Upper lobe of right lung (tissue), 1 donor: ENCODE measurements at regions not wholly inside any gene's neighbourhood (a gene's known extent, or its start where the extent isn't known, plus 50 kb on each side); places are given as distances from the start of the nearest gene placed in this dataset.
"Not testable (repeated sequence)": the region's sequence is repeated elsewhere in the genome, so short reads cannot be mapped to it uniquely, and the experiment has no call there.

Experiments
- ATAC-seq: fragments of 200-7000 bp; cut with Tn5 transposase; one replicate; pipeline ENCODE4 v1.9.1; 2020; ENCODE audit warnings: mild to moderate bottlenecking, moderate library complexity
- DNase-seq: peaks from one replicate; pipeline ENCODE4 v3.0.0-alpha.2; 2020
- H3K27ac ChIP-seq: fragments of 200-600 bp; one replicate; pipeline ENCODE4 v1.8.0; 2022
- H3K27me3 ChIP-seq: fragments of 200-600 bp; one replicate; pipeline ENCODE4 v1.8.0; 2022; ENCODE audit warnings: mild to moderate bottlenecking
- H3K36me3 ChIP-seq: fragments of 200-600 bp; one replicate; pipeline ENCODE4 v1.8.0; 2022
- H3K4me1 ChIP-seq: fragments of 200-600 bp; one replicate; pipeline ENCODE4 v1.8.0; 2022
- H3K4me3 ChIP-seq: fragments of 200-600 bp; one replicate; pipeline ENCODE4 v1.8.0; 2022; ENCODE audit warnings: mild to moderate bottlenecking
- H3K9me3 ChIP-seq: fragments of 200-600 bp; one replicate; pipeline ENCODE4 v1.8.0; 2022
- intact Hi-C: fragments of 100-400 bp; cut with DNase I; formaldehyde crosslinking; loops from one replicate; pipeline ENCODE4 v1.11.0; 2022
- TF ChIP-seq, protein P1 (sequence below): fragments of 200-600 bp; IDR thresholded peaks from one replicate; pipeline ENCODE4 v1.8.0; 2022; ENCODE audit warnings: antibody characterized with exemption
- donor health status: DM: no; HTN: yes; CAD: no; lungs with severe emphysema.

DNA sequence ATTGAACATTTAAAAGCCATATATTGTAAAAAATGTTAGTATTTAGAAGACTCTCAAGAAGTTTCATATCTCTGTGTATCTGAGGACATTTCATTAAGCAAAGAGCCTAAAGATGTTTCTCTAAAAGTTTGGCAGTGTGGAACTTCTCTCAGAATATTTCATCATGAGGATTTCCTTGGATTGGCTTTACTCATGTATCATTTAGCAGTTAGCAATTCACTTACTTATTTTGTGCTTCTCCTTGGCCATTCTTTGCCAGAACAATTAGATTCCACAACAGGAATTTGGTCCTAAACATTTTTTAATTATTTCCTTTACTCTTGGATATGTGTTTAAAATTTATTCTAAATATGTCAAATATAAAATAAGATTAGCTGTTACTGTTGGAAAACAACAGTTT, 345.0 kb upstream of the LRRTM4 start:
- no peak overlapping the region for H3K27ac ChIP-seq
- H3K4me1 ChIP-seq = no peaks in the 10 kb centered on the region
- no peaks in the 10 kb centered on the region for H3K9me3 ChIP-seq
- no peaks in the 10 kb centered on the region for H3K27me3 ChIP-seq
- TF ChIP-seq, protein P1, sequence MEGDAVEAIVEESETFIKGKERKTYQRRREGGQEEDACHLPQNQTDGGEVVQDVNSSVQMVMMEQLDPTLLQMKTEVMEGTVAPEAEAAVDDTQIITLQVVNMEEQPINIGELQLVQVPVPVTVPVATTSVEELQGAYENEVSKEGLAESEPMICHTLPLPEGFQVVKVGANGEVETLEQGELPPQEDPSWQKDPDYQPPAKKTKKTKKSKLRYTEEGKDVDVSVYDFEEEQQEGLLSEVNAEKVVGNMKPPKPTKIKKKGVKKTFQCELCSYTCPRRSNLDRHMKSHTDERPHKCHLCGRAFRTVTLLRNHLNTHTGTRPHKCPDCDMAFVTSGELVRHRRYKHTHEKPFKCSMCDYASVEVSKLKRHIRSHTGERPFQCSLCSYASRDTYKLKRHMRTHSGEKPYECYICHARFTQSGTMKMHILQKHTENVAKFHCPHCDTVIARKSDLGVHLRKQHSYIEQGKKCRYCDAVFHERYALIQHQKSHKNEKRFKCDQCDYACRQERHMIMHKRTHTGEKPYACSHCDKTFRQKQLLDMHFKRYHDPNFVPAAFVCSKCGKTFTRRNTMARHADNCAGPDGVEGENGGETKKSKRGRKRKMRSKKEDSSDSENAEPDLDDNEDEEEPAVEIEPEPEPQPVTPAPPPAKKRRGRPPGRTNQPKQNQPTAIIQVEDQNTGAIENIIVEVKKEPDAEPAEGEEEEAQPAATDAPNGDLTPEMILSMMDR = no peak
- no peaks in the 10 kb centered on the region for H3K36me3 ChIP-seq
- no peak for ATAC-seq
- intact Hi-C loops = no loop called here
- DNase-seq = no peak
- H3K4me3 ChIP-seq = no peak overlapping the region

DNA sequence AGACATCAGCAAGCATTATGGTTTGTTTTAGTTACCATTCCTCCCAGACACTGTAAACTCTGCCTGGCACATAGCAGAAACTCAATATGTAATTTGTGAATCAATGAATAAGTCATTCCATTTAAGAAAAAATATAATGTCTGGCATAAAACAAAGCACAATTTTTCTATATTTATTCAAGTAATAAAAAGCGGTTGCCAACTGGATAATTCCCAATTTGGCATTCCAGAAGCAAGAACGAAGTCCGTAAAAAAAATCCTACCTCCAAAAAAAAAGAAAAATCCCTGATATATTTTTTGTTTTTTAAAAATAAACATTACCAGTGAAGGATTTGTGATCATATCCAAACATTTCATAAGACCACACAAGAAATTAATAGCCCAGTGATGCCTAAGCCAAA, 351.3 kb upstream of the LRRTM4 start:
- H3K9me3 ChIP-seq = no peaks in the 10 kb centered on the region
- H3K27ac ChIP-seq = no peak overlapping the region
- H3K36me3 ChIP-seq = no peaks in the 10 kb centered on the region
- TF ChIP-seq, protein P1 = no peak
- DNase-seq (no peak), ATAC-seq (no peak)
- H3K4me1 ChIP-seq = no peaks in the 10 kb centered on the region
- H3K4me3 ChIP-seq = no peak overlapping the region
- H3K27me3 ChIP-seq = no peaks in the 10 kb centered on the region
- intact Hi-C loops = no loop called here

DNA sequence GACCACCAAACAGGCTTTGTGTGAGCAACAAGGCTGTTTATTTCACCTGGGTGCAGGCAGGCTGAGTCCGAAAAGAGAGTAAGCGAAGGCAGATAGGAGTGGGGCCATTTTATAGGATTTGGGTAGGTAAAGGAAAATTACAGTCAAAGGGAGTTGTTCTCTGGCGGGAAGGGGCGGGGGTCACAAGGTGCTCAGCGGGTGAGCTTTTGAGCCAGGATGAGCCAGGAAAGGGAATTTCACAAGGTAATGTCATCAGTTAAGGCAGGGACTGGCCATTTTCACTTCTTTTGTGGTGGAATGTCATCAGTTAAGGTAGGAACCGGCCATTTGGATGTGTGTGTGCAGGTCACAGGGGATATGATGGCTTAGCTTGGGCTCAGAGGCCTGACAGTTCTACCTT, 378.0 kb upstream of the LRRTM4 start:
- not testable (repeated sequence) for ATAC-seq

GRCh38 chr2:77910136-77910535, 388.0 kb upstream of the LRRTM4 start:
- Histone ChIP-seq H3K4me1 (no peaks in the 10 kb centered on the region), H3K36me3 (no peaks in the 10 kb centered on the region), H3K9me3 (no peaks in the 10 kb centered on the region), H3K4me3 (no peak overlapping the region), H3K27ac (no peak overlapping the region), H3K27me3 (no peaks in the 10 kb centered on the region)
- TF ChIP-seq, protein P1 = no peak
- intact Hi-C loops = no loop called here
- DNase-seq = no peak
- no peak for ATAC-seq

More for the DNA sequence above, 378.0 kb upstream of the LRRTM4 start:
- intact Hi-C loops, H3K9me3 ChIP-seq, H3K27ac ChIP-seq, H3K4me3 ChIP-seq, H3K27me3 ChIP-seq, H3K4me1 ChIP-seq, DNase-seq, H3K36me3 ChIP-seq: not testable (repeated sequence)

DNA sequence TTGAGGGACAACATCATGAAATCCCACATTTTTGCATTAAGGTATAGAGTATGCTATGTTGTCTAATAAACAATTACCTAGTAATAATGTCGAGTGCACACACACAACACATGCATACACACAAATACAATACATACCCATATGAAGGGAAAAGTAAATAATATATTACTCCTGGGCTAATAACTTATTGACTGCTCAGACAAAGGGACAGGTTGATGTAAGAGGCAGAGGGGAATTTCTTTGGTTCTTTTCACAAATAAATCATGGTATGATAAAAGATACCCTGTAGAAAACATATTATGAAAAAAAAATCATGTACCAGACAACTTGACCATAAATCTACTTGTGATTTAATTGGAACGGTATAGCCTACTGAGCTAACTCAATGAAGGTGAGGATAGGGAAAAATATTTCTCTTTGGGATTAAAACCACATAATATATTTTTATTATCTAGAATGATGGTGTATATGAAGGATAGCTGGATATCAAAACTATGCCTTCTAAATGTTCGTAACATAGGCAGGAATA, 398.7 kb upstream of the LRRTM4 start:
- no peaks in the 10 kb centered on the region for H3K4me1 ChIP-seq
- intact Hi-C loops = no loop called here
- ATAC-seq (no peak), DNase-seq (no peak)
- TF ChIP-seq, protein P1 = no peak
- no peak overlapping the region for H3K27ac ChIP-seq
- H3K9me3 ChIP-seq = no peaks in the 10 kb centered on the region
- H3K27me3 ChIP-seq = no peaks in the 10 kb centered on the region
- no peak overlapping the region for H3K4me3 ChIP-seq
- H3K36me3 ChIP-seq = no peaks in the 10 kb centered on the region

GRCh38 chr2:77922567-77922966, 400.4 kb upstream of the LRRTM4 start:
- TF ChIP-seq, protein P1 = no peak
- intact Hi-C loops = no loop called here
- ATAC-seq (no peak), DNase-seq (no peak)
- Histone ChIP-seq H3K27ac (no peak overlapping the region), H3K4me1 (no peaks in the 10 kb centered on the region), H3K4me3 (no peak overlapping the region), H3K36me3 (no peaks in the 10 kb centered on the region), H3K9me3 (no peaks in the 10 kb centered on the region), H3K27me3 (no peaks in the 10 kb centered on the region)
